HG02623 (cell line): ENCODE measurements at regions not wholly inside any gene's neighbourhood (a gene's known extent, or its start where the extent isn't known, plus 50 kb on each side); places are given as distances from the start of the nearest gene placed in this dataset.

Experiments
- ATAC-seq: cut with Tn5 transposase; IDR thresholded peaks from one replicate; pipeline ENCODE4 v1.9.1; 2021; ENCODE audit warnings: moderate library complexity; ENCODE audit not compliant: unreplicated experiment

- no peak for ATAC-seq
Measured at GRCh38 chr2:200725596-200725995, 86.1 kb upstream of the BZW1 start.

GRCh38 chr2:200728630-200729029 lies 83.1 kb upstream of the BZW1 start:
- ATAC-seq = no peak

- ATAC-seq = no peak
Measured at GRCh38 chr2:200730302-200730701, 81.4 kb upstream of the BZW1 start.

GRCh38 chr2:200730960-200731359 lies 80.8 kb upstream of the BZW1 start:
- no peak for ATAC-seq

DNA sequence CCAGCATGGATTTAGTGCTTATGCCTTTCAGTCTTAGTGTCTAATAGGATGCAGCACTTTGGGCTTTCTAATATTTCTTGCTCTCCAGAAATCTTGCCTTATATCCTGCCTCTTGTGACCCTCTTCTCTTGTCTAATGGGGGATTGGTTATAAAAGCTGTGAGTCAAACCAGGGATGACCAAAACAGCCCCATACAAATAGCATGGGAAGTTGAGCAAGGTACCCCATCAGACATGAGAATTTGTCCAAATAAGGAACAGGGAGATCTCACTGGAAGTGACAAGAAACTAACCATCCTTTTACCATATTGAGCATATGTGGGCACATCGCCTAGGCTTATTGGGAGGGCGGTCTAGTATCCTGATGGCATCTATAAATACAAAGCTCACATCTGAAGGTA lies 78.8 kb upstream of the BZW1 start:
- no peak for ATAC-seq

- no peak for ATAC-seq
Measured at GRCh38 chr2:200733713-200734198, 78.0 kb upstream of the BZW1 start.

DNA sequence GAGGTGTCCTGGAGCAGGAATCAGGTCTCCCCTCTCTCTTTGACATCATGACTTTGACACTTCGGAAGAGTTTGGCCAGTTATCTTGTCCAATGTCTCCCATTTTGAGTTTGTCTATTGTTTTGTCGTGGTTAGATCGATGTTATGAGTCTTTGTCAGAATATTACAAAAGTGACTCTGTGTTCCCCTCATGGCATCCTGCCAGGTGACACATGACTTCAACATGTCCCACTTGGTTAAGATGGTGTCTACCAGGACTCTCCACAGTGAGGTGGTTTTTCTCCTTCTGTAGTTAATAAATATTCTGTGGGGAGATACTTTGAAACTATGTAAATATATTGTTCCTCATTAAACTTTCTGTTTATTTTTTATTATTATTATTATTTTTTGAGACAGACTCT lies 76.6 kb upstream of the BZW1 start:
- no peak for ATAC-seq

DNA sequence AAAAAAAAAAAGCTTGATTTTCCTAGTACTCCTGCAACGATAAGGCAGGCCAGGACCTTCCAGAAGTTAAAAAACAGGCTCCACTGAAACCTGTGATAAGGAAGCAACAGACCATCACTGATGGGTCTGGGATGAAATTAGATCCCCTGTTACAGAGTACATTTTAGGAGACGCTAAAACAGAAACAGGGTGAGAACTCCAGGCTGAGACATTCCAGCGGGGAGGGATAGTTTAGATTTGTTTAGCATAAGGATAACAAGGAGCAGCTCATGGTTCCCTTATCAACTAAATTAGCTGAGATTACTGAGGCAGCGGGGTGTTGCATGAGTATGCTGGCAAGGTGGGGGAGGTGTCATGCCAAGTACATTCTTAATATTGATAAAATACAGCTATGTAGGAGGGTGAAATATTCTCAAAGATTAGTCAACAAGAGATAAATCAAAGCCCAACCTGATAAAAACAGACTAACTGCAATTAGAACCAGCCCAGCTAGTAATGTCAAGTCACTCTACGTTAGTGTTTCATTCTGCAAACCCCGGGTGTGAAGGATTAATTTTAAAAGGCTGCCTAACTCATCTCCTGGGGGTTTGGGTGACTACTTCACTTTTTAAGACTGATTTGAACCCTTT lies 75.0 kb upstream of the BZW1 start:
- ATAC-seq = no peak

GRCh38 chr2:200737585-200737984 lies 74.1 kb upstream of the BZW1 start:
- no peak for ATAC-seq

GRCh38 chr2:200738590-200738989 lies 73.1 kb upstream of the BZW1 start:
- ATAC-seq = no peak

DNA sequence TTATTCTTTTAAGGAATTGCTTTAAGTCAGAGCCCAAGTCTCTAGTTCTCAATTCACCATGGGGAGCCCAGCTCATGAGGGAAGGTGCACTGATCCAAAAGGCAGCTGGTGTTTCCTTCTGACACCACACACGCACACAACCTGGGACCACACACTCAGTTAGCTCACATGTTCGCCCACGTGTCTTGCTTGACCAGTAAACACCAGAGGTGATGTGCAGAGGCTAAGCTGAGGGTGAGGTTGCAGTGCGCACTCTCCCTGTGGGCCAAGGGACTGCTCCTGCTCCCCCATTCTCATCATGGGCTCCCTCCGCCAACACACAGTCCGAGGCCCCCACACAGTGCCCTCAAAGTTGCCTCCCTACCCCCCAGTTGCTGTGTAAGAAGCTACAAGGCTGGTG lies 70.8 kb upstream of the BZW1 start:
- no peak for ATAC-seq

GRCh38 chr2:200741468-200742202 lies 70.1 kb upstream of the BZW1 start:
- no peak for ATAC-seq

DNA sequence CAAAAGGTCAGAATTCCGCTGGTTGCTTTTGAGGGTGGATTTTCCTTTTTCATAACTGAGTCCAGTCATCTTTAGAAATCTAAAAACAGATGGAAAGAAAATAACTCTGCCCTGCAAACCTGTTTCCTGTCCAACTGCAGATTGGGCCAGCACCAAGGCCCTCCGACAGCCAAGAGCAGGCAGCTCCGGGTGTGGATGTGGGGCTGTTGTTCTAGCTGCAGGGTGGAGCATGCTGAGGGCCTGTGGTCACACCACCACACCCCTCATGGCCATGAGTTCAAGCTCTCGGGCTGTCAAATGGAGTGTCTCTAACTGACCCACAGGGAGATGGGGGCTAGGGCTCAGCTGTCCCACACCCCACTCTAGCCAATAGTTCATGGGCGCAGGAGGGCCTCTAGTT lies 69.3 kb upstream of the BZW1 start:
- ATAC-seq = no peak

- ATAC-seq = no peak
Measured at GRCh38 chr2:200743042-200743676, 68.6 kb upstream of the BZW1 start.

GRCh38 chr2:200744201-200744602 lies 67.5 kb upstream of the BZW1 start:
- ATAC-seq = no peak

GRCh38 chr2:200746301-200746700 lies 65.4 kb upstream of the BZW1 start:
- ATAC-seq = no peak

- no peak for ATAC-seq
Measured at GRCh38 chr2:200747668-200748618, 63.8 kb upstream of the BZW1 start.

GRCh38 chr2:200748779-200749178 lies 62.9 kb upstream of the BZW1 start:
- no peak for ATAC-seq

DNA sequence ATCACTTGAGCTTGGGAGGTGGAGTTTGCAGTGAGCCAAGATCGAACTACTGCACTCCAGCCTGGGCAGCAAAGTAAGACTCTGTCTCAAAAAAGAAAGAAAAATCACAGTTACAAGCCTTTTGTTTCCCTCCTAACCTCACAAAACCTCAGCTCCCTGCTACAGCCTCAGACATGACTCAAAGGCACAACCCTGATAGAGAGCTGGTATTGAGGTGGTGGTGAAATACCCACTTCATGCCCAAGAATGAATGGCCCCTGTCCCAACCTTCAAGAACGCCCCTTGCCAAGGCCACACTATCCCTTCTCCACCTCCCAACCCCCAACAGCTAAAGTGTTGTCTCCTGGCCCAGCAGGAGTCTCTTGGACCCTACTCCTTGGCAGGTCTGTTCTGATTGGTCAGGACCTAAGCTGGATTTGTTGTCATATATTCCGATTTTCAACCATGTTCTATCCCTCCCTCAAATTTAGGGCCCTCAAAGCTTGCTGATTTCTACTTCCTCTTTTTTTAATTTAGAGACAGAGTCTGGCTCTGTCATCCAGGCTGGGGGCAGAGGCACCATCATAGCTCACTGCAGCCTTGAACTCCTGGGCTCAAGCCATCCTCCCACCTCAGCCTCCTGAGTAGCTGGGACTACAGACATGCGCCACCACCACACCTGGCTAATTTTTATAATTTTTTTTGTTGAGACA lies 61.9 kb upstream of the BZW1 start:
- no peak for ATAC-seq

GRCh38 chr2:200750323-200750910 lies 61.3 kb upstream of the BZW1 start:
- no peak for ATAC-seq
